OCI-LY1 (cell line): ENCODE measurements at regions not wholly inside any gene's neighbourhood (a gene's known extent, or its start where the extent isn't known, plus 50 kb on each side); places are given as distances from the start of the nearest gene placed in this dataset.
"Not testable (repeated sequence)": the region's sequence is repeated elsewhere in the genome, so short reads cannot be mapped to it uniquely, and the experiment has no call there.

Experiments used
- H2AFZ ChIP-seq: fragments of 200-600 bp; sonication (generic), shearing (Covaris generic); 2 replicates; pipeline ENCODE4 v1.6.0; 2014; ENCODE audit warnings: antibody characterized with exemption, mild to moderate bottlenecking, low read length
- H3F3A ChIP-seq: fragments of 200-600 bp; sonication (generic), shearing (Covaris generic); 2 replicates; pipeline ENCODE4 v1.6.0; 2014; ENCODE audit warnings: mild to moderate bottlenecking, antibody characterized with exemption, low read length, moderate library complexity; ENCODE audit not compliant: insufficient read depth
- H3K27ac ChIP-seq: fragments of 200-600 bp; sonication (generic); 2 replicates; pipeline ENCODE4 v1.5.1; 2014; ENCODE audit warnings: low read length, mixed run types, mild to moderate bottlenecking, low read depth; ENCODE audit not compliant: poor library complexity, severe bottlenecking
- H3K27me3 ChIP-seq: fragments of 200-600 bp; sonication (generic); 2 replicates; pipeline ENCODE4 v1.6.0; 2014; ENCODE audit warnings: antibody characterized with exemption, mild to moderate bottlenecking, low read length, moderate library complexity; ENCODE audit not compliant: insufficient read depth
- H3K36me3 ChIP-seq: fragments of 200-600 bp; sonication (generic); 2 replicates; pipeline ENCODE4 v1.6.1; 2014; ENCODE audit warnings: mild to moderate bottlenecking, antibody characterized with exemption, low read length, moderate library complexity, mixed read lengths; ENCODE audit not compliant: insufficient read depth
- H3K4me1 ChIP-seq: fragments of 200-600 bp; sonication (generic); 2 replicates; pipeline ENCODE4 v1.5.1; 2014; ENCODE audit warnings: mild to moderate bottlenecking, low read length, moderate library complexity; ENCODE audit not compliant: insufficient read depth, severe bottlenecking
- H3K4me2 ChIP-seq: fragments of 200-600 bp; sonication (generic), shearing (Covaris generic); 2 replicates; pipeline ENCODE4 v1.6.1; 2014; ENCODE audit warnings: low read length
- H3K4me3 ChIP-seq: fragments of 200-600 bp; sonication (generic); 2 replicates; pipeline ENCODE4 v1.5.1; 2014; ENCODE audit warnings: low read length, low read depth, mild to moderate bottlenecking, mixed read lengths; ENCODE audit not compliant: poor library complexity, severe bottlenecking
- H3K79me2 ChIP-seq: fragments of 200-600 bp; shearing (Covaris generic); 2 replicates; pipeline ENCODE4 v1.6.1; 2016; ENCODE audit warnings: mixed run types, low read length, mixed read lengths; ENCODE audit not compliant: insufficient read depth
- H3K9ac ChIP-seq: fragments of 200-600 bp; sonication (generic), shearing (Covaris generic); 2 replicates; pipeline ENCODE4 v1.6.1; 2014; ENCODE audit warnings: mild to moderate bottlenecking, low read length, mixed read lengths
- H3K9me2 ChIP-seq: fragments of 200-600 bp; sonication (generic), shearing (Covaris generic); 2 replicates; pipeline ENCODE4 v1.6.1; 2014; ENCODE audit warnings: low read depth, mild to moderate bottlenecking, low read length, mixed read lengths
- H3K9me3 ChIP-seq: fragments of 200-600 bp; shearing (Covaris generic); 2 replicates; pipeline ENCODE4 v1.6.1; 2014; ENCODE audit warnings: low read length, mixed read lengths
- H4K20me1 ChIP-seq: fragments of 200-600 bp; sonication (generic), shearing (Covaris generic); 2 replicates; pipeline ENCODE4 v1.6.0; 2016; ENCODE audit warnings: mild to moderate bottlenecking, low read length; ENCODE audit not compliant: insufficient read depth
- EZH2 ChIP-seq: fragments of 200-600 bp; sonication (generic), shearing (Covaris generic); IDR thresholded peaks from 2 replicates; pipeline ENCODE4 v1.8.0; 2017; ENCODE audit warnings: borderline replicate concordance, mixed run types, mild to moderate bottlenecking, antibody characterized with exemption, low read length, moderate library complexity, mixed read lengths
- TF ChIP-seq, protein P1 (sequence below): fragments of 200-600 bp; sonication (generic), shearing (Covaris generic); IDR thresholded peaks from 2 replicates; pipeline ENCODE4 v1.5.1; 2017; ENCODE audit warnings: mild to moderate bottlenecking, antibody characterized with exemption, low read length, moderate library complexity, mixed read lengths

DNA sequence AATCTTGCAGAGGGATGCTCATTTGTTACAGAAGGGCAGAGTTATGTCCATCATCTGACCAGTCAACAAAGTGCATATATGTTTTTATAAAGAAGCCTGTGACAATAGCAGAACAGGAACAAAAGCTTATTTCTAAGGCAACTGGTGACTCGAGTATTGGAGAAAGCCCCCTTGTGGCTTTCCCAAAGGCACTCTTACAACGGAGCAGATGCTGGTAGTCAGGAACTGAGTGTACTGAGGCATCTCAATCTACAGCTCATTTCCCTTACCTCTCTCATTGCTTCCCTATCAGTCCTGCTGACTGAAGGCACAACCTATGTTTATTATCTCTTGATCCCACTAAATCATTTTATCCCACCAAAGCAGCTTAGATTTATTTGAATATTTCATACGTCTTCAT, 557.1 kb upstream of the CHAC2 start:
- Histone ChIP-seq H4K20me1 (no peaks in the 10 kb centered on the region), H3K9ac (no peak overlapping the region), H3K36me3 (no peaks in the 10 kb centered on the region), H2AFZ (no peak overlapping the region), H3K79me2 (no peaks in the 10 kb centered on the region), H3K4me2 (no peak overlapping the region), H3K27ac (no peak overlapping the region), H3K9me2 (no peaks in the 10 kb centered on the region), H3F3A (no peaks in the 10 kb centered on the region), H3K4me1 (no peaks in the 10 kb centered on the region), H3K27me3 (no peaks in the 10 kb centered on the region), H3K4me3 (no peak overlapping the region), H3K9me3 (no peaks in the 10 kb centered on the region)
- no peak for TF ChIP-seq EZH2
- TF ChIP-seq, protein P1, sequence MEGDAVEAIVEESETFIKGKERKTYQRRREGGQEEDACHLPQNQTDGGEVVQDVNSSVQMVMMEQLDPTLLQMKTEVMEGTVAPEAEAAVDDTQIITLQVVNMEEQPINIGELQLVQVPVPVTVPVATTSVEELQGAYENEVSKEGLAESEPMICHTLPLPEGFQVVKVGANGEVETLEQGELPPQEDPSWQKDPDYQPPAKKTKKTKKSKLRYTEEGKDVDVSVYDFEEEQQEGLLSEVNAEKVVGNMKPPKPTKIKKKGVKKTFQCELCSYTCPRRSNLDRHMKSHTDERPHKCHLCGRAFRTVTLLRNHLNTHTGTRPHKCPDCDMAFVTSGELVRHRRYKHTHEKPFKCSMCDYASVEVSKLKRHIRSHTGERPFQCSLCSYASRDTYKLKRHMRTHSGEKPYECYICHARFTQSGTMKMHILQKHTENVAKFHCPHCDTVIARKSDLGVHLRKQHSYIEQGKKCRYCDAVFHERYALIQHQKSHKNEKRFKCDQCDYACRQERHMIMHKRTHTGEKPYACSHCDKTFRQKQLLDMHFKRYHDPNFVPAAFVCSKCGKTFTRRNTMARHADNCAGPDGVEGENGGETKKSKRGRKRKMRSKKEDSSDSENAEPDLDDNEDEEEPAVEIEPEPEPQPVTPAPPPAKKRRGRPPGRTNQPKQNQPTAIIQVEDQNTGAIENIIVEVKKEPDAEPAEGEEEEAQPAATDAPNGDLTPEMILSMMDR: no peak

GRCh38 chr2:53209679-53210458, 557.7 kb upstream of the CHAC2 start:
- H4K20me1 ChIP-seq: no peaks in the 10 kb centered on the region
- H3K36me3 ChIP-seq: no peaks in the 10 kb centered on the region
- TF ChIP-seq EZH2: no peak
- TF ChIP-seq, protein P1: no peak
- no peak overlapping the region for H2AFZ ChIP-seq
- no peaks in the 10 kb centered on the region for H3K27me3 ChIP-seq
- H3K4me1 ChIP-seq: no peaks in the 10 kb centered on the region
- H3K27ac ChIP-seq: no peak overlapping the region
- H3K4me3 ChIP-seq: no peak overlapping the region
- no peaks in the 10 kb centered on the region for H3K9me3 ChIP-seq
- no peaks in the 10 kb centered on the region for H3K9me2 ChIP-seq
- no peak overlapping the region for H3K9ac ChIP-seq
- no peak overlapping the region for H3K4me2 ChIP-seq
- H3F3A ChIP-seq: no peaks in the 10 kb centered on the region
- H3K79me2 ChIP-seq: no peaks in the 10 kb centered on the region

- no peaks in the 10 kb centered on the region for H3K79me2 ChIP-seq
- no peaks in the 10 kb centered on the region for H4K20me1 ChIP-seq
- no peak overlapping the region for H3K4me3 ChIP-seq
- no peak overlapping the region for H2AFZ ChIP-seq
- H3K9me2 ChIP-seq: no peaks in the 10 kb centered on the region
- no peaks in the 10 kb centered on the region for H3K9me3 ChIP-seq
- H3K4me2 ChIP-seq: no peak overlapping the region
- H3K36me3 ChIP-seq: no peaks in the 10 kb centered on the region
- H3K27ac ChIP-seq: no peak overlapping the region
- H3K4me1 ChIP-seq: no peaks in the 10 kb centered on the region
- H3K27me3 ChIP-seq: no peaks in the 10 kb centered on the region
- no peak for TF ChIP-seq EZH2
- TF ChIP-seq, protein P1: no peak
- H3K9ac ChIP-seq: no peak overlapping the region
- H3F3A ChIP-seq: no peaks in the 10 kb centered on the region
Observed at GRCh38 chr2:53208815-53209214, 558.8 kb upstream of the CHAC2 start.

DNA sequence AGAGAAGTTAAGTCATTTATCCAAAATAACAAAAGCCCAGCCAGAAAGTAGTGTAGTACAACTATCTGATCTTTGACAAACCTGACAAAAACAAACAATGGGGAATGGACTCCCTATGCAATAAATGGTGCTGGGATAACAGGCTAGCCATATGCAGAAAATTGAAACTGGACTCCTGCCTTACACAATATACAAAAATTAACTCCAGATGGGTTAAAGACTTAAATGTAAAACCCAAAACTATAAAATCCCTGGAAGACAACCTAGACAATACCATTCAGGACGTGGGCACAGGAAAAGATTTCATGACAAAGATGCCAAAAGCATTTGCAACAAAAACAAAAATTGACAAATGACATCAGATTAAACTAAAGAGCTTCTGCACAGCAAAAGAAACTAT, 561.4 kb upstream of the CHAC2 start:
- H3K27ac ChIP-seq, H4K20me1 ChIP-seq, H3K9ac ChIP-seq, H3K9me3 ChIP-seq, H2AFZ ChIP-seq, H3F3A ChIP-seq, H3K4me3 ChIP-seq, H3K4me1 ChIP-seq, H3K79me2 ChIP-seq, H3K9me2 ChIP-seq, H3K4me2 ChIP-seq, H3K27me3 ChIP-seq, H3K36me3 ChIP-seq: not testable (repeated sequence)
